Stimulated activated CD8-positive, alpha-beta memory T cell treated with anti-CD3 and anti-CD28 coated beads, Interleukin-12 subunit alpha, Interleukin-12 subunit beta, amount 100 ng/mL, for 4 hours (primary cell): ENCODE measurements at regions not wholly inside any gene's neighbourhood (a gene's known extent, or its start where the extent isn't known, plus 50 kb on each side); places are given as distances from the start of the nearest gene placed in this dataset.
"Not testable (repeated sequence)": the region's sequence is repeated elsewhere in the genome, so short reads cannot be mapped to it uniquely, and the experiment has no call there.

Experiments used
- DNase-seq: peaks from one replicate; pipeline ENCODE4 v3.0.0-alpha.2; 2020; ENCODE audit warnings: low read depth

GRCh38 chr9:106758911-106759310, 104.1 kb upstream of the ZNF462 start:
- DNase-seq, result no peak

GRCh38 chr9:106761493-106761892, 101.5 kb upstream of the ZNF462 start:
- DNase-seq, result no peak

- no peak for DNase-seq
Observed at GRCh38 chr9:106766616-106767015, 96.3 kb upstream of the ZNF462 start.

GRCh38 chr9:106769331-106769730, 93.6 kb upstream of the ZNF462 start:
- DNase-seq, result no peak

GRCh38 chr9:106771608-106772007, 91.4 kb upstream of the ZNF462 start:
- DNase-seq, result no peak

GRCh38 chr9:106772523-106773290, 90.3 kb upstream of the ZNF462 start:
- DNase-seq, result no peak

- no peak for DNase-seq
Observed at GRCh38 chr9:106773750-106774149, 89.2 kb upstream of the ZNF462 start.

GRCh38 chr9:106775960-106776359, 87.0 kb upstream of the ZNF462 start:
- no peak for DNase-seq

GRCh38 chr9:106779796-106780195, 83.2 kb upstream of the ZNF462 start:
- no peak for DNase-seq

- DNase-seq, result no peak
Observed at GRCh38 chr9:106783121-106783520, 79.8 kb upstream of the ZNF462 start.

GRCh38 chr9:106784076-106784475, 78.9 kb upstream of the ZNF462 start:
- no peak for DNase-seq

- no peak for DNase-seq
Observed at GRCh38 chr9:106785200-106785599, 77.8 kb upstream of the ZNF462 start.

- not testable (repeated sequence) for DNase-seq
Observed at GRCh38 chr9:106788021-106788420, 74.9 kb upstream of the ZNF462 start.

- DNase-seq, result no peak
Observed at GRCh38 chr9:106795031-106795430, 67.9 kb upstream of the ZNF462 start.

GRCh38 chr9:106796771-106797170, 66.2 kb upstream of the ZNF462 start:
- no peak for DNase-seq

- DNase-seq, result no peak
Observed at GRCh38 chr9:106797299-106797698, 65.7 kb upstream of the ZNF462 start.

GRCh38 chr9:106798016-106798799, 64.8 kb upstream of the ZNF462 start:
- no peak for DNase-seq

- DNase-seq, result no peak
Observed at GRCh38 chr9:106799152-106799551, 63.8 kb upstream of the ZNF462 start.

GRCh38 chr9:106800701-106801270, 62.2 kb upstream of the ZNF462 start:
- DNase-seq, result no peak

- no peak for DNase-seq
Observed at GRCh38 chr9:106801816-106802215, 61.1 kb upstream of the ZNF462 start.
